Vagina (tissue), 2 donors: ENCODE measurements at regions not wholly inside any gene's neighbourhood (a gene's known extent, or its start where the extent isn't known, plus 50 kb on each side); places are given as distances from the start of the nearest gene placed in this dataset.

ENCODE experiments used
- POLR2AphosphoS5 ChIP-seq, 2 donors: sonication (generic); formaldehyde crosslinking; IDR thresholded peaks; one replicate each; pipeline ENCODE4 v1.9.0; 2017; ENCODE audit warnings: antibody characterized with exemption in 2 of 2, mild to moderate bottlenecking in 2 of 2, low read depth in 1 of 2; ENCODE audit not compliant: insufficient read depth in 1 of 2
- TF ChIP-seq, protein P1 (sequence below), 3 experiments: fragments of 450-650 bp in 2 of 3; fragments of 200-600 bp in 1 of 3; sonication (generic) in 1 of 3; IDR thresholded peaks; one replicate each; pipeline ENCODE4 v1.5.1; 2017 to 2019; ENCODE audit warnings: antibody characterized with exemption in 3 of 3, mild to moderate bottlenecking in 2 of 3, moderate library complexity in 2 of 3

DNA sequence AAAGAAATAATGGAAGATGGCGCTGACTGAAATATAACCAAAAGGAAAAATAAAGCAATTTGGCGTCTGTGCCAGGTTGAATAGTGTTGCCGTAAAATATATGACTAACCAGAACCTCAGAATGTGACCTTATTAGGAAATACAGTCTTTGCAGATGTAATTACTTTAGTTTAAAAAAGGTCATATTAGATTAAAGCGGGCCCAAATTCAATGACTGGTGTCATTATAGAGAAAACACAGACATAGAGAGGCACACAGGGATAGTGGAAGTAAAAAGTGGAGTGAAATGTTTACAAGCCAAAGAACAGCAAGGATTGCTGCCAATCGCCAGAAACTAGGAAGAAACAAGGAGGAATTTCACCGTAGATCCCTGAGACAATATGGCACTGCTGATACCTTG, 521.2 kb downstream of the FRK start:
- TF ChIP-seq, protein P1, sequence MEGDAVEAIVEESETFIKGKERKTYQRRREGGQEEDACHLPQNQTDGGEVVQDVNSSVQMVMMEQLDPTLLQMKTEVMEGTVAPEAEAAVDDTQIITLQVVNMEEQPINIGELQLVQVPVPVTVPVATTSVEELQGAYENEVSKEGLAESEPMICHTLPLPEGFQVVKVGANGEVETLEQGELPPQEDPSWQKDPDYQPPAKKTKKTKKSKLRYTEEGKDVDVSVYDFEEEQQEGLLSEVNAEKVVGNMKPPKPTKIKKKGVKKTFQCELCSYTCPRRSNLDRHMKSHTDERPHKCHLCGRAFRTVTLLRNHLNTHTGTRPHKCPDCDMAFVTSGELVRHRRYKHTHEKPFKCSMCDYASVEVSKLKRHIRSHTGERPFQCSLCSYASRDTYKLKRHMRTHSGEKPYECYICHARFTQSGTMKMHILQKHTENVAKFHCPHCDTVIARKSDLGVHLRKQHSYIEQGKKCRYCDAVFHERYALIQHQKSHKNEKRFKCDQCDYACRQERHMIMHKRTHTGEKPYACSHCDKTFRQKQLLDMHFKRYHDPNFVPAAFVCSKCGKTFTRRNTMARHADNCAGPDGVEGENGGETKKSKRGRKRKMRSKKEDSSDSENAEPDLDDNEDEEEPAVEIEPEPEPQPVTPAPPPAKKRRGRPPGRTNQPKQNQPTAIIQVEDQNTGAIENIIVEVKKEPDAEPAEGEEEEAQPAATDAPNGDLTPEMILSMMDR (IDR thresholded peaks at IDR 0.05) = no peak
- TF ChIP-seq POLR2AphosphoS5 (IDR thresholded peaks at IDR 0.05; ENCODE audit: insufficient read depth in 1 of 2, low read depth in 1 of 2) = no peak
